GM12872 (cell line): ENCODE measurements at regions not wholly inside any gene's neighbourhood (a gene's known extent, or its start where the extent isn't known, plus 50 kb on each side); places are given as distances from the start of the nearest gene placed in this dataset.

ENCODE experiments used
- CTCF ChIP-seq: IDR thresholded peaks from 3 replicates; pipeline ENCODE4 v1.5.1; 2011; ENCODE audit warnings: low read depth, mild to moderate bottlenecking, low read length, moderate library complexity; ENCODE audit not compliant: insufficient read depth

GRCh38 chr2:129729011-129729410, 250.5 kb upstream of the RAB6C start:
- TF ChIP-seq CTCF, result no peak

GRCh38 chr2:129729646-129730045, 249.8 kb upstream of the RAB6C start:
- TF ChIP-seq CTCF, result no peak

- TF ChIP-seq CTCF, result no peak
Measured at GRCh38 chr2:129730979-129731378, 248.5 kb upstream of the RAB6C start.

- TF ChIP-seq CTCF, result no peak
Measured at GRCh38 chr2:129731907-129732629, 247.4 kb upstream of the RAB6C start.

- no peak for TF ChIP-seq CTCF
Measured at GRCh38 chr2:129732630-129733026, 246.8 kb upstream of the RAB6C start.

GRCh38 chr2:129733041-129733440, 246.4 kb upstream of the RAB6C start:
- no peak for TF ChIP-seq CTCF

GRCh38 chr2:129733579-129733978, 245.9 kb upstream of the RAB6C start:
- no peak for TF ChIP-seq CTCF
